GM12891 (cell line): ENCODE measurements at regions not wholly inside any gene's neighbourhood (a gene's known extent, or its start where the extent isn't known, plus 50 kb on each side); places are given as distances from the start of the nearest gene placed in this dataset.

Experiments
- PAX5 ChIP-seq: IDR thresholded peaks from 2 replicates; pipeline ENCODE4 v1.6.1; 2011; ENCODE audit warnings: low read length, moderate library complexity, mild to moderate bottlenecking; ENCODE audit not compliant: insufficient read depth, severe bottlenecking
- POLR2A ChIP-seq: IDR thresholded peaks from 2 replicates; pipeline ENCODE4 v1.6.1; 2011; ENCODE audit warnings: low read depth, low read length, control low read depth
- POLR2AphosphoS5 ChIP-seq: IDR thresholded peaks from 2 replicates; pipeline ENCODE4 v1.6.1; 2011; ENCODE audit warnings: low read depth, low read length, control low read depth
- POU2F2 ChIP-seq: IDR thresholded peaks from 2 replicates; pipeline ENCODE4 v1.6.1; 2011; ENCODE audit warnings: low read depth, mild to moderate bottlenecking, control low read depth, low read length, moderate library complexity
- SPI1 ChIP-seq: IDR thresholded peaks from 2 replicates; pipeline ENCODE4 v1.6.1; 2011; ENCODE audit warnings: low read depth, low read length, control low read depth
- TAF1 ChIP-seq: IDR thresholded peaks from 2 replicates; pipeline ENCODE4 v1.6.1; 2011; ENCODE audit warnings: low read depth, low read length, control low read depth

DNA sequence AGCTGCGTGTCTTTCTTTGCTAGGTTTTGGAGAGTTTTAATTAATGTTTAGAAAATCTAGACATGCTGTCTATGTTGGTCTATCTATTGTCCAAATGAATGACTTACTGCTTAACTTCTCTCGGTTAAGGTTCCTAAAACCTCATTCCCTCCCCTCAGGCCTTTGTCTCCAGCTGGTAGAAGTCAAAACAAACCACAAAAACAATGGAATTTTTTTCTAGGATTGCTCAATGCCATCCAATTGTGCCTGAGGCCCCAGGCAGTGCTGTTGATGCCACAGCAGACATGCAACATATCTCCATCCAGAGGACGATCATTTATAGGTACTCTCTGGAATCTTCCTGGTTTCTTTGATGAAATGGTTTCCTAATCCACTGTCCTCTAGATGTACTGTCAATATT is 448.2 kb upstream of the TBX3 start:
- no peak for TF ChIP-seq POLR2A
- no peak for TF ChIP-seq POU2F2
- no peak for TF ChIP-seq SPI1
- TF ChIP-seq POLR2AphosphoS5 = no peak
- no peak for TF ChIP-seq TAF1
- no peak for TF ChIP-seq PAX5
